Astrocyte (in vitro differentiated cells and primary cell): ENCODE measurements at regions not wholly inside any gene's neighbourhood (a gene's known extent, or its start where the extent isn't known, plus 50 kb on each side); places are given as distances from the start of the nearest gene placed in this dataset.

Experiments used
- EZH2 ChIP-seq: IDR thresholded peaks from 2 replicates; pipeline ENCODE4 v1.6.1; 2012; ENCODE audit warnings: mild to moderate bottlenecking, low read length, inconsistent platforms; ENCODE audit not compliant: insufficient read depth
- TF ChIP-seq, protein P1 (sequence below): IDR thresholded peaks from 2 replicates; pipeline ENCODE4 v1.5.1; 2011; ENCODE audit warnings: low read depth, mild to moderate bottlenecking, inconsistent platforms, low read length, moderate library complexity; ENCODE audit not compliant: insufficient read depth

DNA sequence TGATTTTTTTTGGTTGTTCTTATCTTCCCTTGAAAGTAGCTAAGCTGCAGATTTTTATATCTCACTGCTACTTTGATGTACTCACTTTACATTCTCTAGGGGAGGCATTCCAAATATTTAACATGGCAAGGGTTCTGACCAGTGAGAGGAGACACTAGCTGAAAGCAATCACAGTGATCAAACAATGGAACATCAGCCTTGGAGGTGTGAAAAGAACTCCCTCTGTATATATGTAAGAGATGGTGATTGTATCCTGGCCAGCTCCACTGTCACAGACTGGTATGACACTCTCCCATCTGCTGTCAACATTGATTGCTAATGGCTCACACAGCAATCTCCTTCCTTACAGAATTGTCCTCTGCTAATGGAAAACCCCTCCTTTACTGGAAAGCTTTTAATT lies 291.7 kb upstream of the CDH19 start:
- TF ChIP-seq, protein P1, sequence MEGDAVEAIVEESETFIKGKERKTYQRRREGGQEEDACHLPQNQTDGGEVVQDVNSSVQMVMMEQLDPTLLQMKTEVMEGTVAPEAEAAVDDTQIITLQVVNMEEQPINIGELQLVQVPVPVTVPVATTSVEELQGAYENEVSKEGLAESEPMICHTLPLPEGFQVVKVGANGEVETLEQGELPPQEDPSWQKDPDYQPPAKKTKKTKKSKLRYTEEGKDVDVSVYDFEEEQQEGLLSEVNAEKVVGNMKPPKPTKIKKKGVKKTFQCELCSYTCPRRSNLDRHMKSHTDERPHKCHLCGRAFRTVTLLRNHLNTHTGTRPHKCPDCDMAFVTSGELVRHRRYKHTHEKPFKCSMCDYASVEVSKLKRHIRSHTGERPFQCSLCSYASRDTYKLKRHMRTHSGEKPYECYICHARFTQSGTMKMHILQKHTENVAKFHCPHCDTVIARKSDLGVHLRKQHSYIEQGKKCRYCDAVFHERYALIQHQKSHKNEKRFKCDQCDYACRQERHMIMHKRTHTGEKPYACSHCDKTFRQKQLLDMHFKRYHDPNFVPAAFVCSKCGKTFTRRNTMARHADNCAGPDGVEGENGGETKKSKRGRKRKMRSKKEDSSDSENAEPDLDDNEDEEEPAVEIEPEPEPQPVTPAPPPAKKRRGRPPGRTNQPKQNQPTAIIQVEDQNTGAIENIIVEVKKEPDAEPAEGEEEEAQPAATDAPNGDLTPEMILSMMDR: no peak
- no peak for TF ChIP-seq EZH2
